ENCODE measurements at regions not wholly inside any gene's neighbourhood (a gene's known extent, or its start where the extent isn't known, plus 50 kb on each side); places are given as distances from the start of the nearest gene placed in this dataset.

GRCh38 chrX:142686653-142687283, 339.0 kb upstream of the SPANXN4 start:
- no peak for TF ChIP-seq CTCF (IDR thresholded peaks at IDR 0.05)
- Histone ChIP-seq H3K4me1 (no peaks in the 10 kb centered on the region), H3K27me3 (ENCODE audit: low read depth) (no peaks in the 10 kb centered on the region), H3K9me3 (no peaks in the 10 kb centered on the region), H3K36me3 (no peaks in the 10 kb centered on the region), H3K4me3 (no peak overlapping the region), H3K27ac (no peak overlapping the region)
- intact Hi-C loops (cut with DNase I), result no loop called here
- DNase-seq, result no peak
- no peak for ATAC-seq

GRCh38 chrX:142686206-142686605, 339.5 kb upstream of the SPANXN4 start:
- no peaks in the 10 kb centered on the region for H3K4me1 ChIP-seq
- intact Hi-C loops (cut with DNase I), result no loop called here
- H3K36me3 ChIP-seq, result no peaks in the 10 kb centered on the region
- no peak for DNase-seq
- no peak overlapping the region for H3K4me3 ChIP-seq
- TF ChIP-seq CTCF (IDR thresholded peaks at IDR 0.05), result no peak
- no peak for ATAC-seq
- H3K27ac ChIP-seq, result no peak overlapping the region
- no peaks in the 10 kb centered on the region for H3K9me3 ChIP-seq
- no peaks in the 10 kb centered on the region for H3K27me3 ChIP-seq (ENCODE audit: low read depth)

- DNase-seq, result no peak
- H3K36me3 ChIP-seq, result no peaks in the 10 kb centered on the region
- H3K27me3 ChIP-seq (ENCODE audit: low read depth), result no peaks in the 10 kb centered on the region
- no peak overlapping the region for H3K27ac ChIP-seq
- no peaks in the 10 kb centered on the region for H3K4me1 ChIP-seq
- H3K4me3 ChIP-seq, result no peak overlapping the region
- intact Hi-C loops (cut with DNase I), result no loop called here
- ATAC-seq, result no peak
- no peak for TF ChIP-seq CTCF (IDR thresholded peaks at IDR 0.05)
- H3K9me3 ChIP-seq, result no peaks in the 10 kb centered on the region
Observed at GRCh38 chrX:142680038-142680437, 345.7 kb upstream of the SPANXN4 start.

GRCh38 chrX:142671036-142671435, 354.7 kb upstream of the SPANXN4 start:
- no peak overlapping the region for H3K4me3 ChIP-seq
- no peaks in the 10 kb centered on the region for H3K9me3 ChIP-seq
- no peaks in the 10 kb centered on the region for H3K4me1 ChIP-seq
- intact Hi-C loops (cut with DNase I), result no loop called here
- ATAC-seq (no peak), DNase-seq (no peak)
- no peaks in the 10 kb centered on the region for H3K27me3 ChIP-seq (ENCODE audit: low read depth)
- H3K27ac ChIP-seq, result no peak overlapping the region
- H3K36me3 ChIP-seq, result no peaks in the 10 kb centered on the region
- TF ChIP-seq CTCF (IDR thresholded peaks at IDR 0.05), result no peak

- Histone ChIP-seq H3K27ac (no peak overlapping the region), H3K9me3 (no peaks in the 10 kb centered on the region), H3K4me3 (no peak overlapping the region), H3K27me3 (ENCODE audit: low read depth) (no peaks in the 10 kb centered on the region), H3K36me3 (no peaks in the 10 kb centered on the region), H3K4me1 (no peaks in the 10 kb centered on the region)
- ATAC-seq (no peak), DNase-seq (no peak)
- no peak for TF ChIP-seq CTCF (IDR thresholded peaks at IDR 0.05)
- intact Hi-C loops (cut with DNase I), result no loop called here
Observed at GRCh38 chrX:142663330-142664095, 362.2 kb upstream of the SPANXN4 start.
